ENCODE measurements at regions not wholly inside any gene's neighbourhood (a gene's known extent, or its start where the extent isn't known, plus 50 kb on each side); places are given as distances from the start of the nearest gene placed in this dataset.

DNA sequence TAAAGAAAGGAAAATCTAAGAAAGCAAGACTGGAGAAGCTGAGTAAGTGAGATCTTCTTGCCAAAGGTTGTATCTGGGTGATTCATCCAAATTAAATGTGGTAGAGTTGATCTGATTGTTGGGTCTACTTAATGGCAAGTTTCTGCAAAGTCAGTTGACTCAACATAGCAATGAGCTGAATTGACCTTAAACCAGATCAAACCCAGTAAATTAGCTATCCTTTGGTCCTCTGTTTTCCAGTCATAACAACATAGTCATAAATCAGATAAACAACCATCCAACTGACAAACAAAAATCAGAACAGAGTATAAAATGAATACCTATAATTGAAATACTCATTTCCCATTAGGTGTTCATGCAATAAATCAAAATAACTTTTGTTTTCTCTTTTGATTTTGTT, 142.6 kb upstream of the CFAP20DC start:
- TF ChIP-seq, protein P1, sequence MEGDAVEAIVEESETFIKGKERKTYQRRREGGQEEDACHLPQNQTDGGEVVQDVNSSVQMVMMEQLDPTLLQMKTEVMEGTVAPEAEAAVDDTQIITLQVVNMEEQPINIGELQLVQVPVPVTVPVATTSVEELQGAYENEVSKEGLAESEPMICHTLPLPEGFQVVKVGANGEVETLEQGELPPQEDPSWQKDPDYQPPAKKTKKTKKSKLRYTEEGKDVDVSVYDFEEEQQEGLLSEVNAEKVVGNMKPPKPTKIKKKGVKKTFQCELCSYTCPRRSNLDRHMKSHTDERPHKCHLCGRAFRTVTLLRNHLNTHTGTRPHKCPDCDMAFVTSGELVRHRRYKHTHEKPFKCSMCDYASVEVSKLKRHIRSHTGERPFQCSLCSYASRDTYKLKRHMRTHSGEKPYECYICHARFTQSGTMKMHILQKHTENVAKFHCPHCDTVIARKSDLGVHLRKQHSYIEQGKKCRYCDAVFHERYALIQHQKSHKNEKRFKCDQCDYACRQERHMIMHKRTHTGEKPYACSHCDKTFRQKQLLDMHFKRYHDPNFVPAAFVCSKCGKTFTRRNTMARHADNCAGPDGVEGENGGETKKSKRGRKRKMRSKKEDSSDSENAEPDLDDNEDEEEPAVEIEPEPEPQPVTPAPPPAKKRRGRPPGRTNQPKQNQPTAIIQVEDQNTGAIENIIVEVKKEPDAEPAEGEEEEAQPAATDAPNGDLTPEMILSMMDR (conservative IDR thresholded peaks at IDR 0.05; ENCODE audit: low read depth in 2 of 2) = no peak
- TF ChIP-seq, protein P2, sequence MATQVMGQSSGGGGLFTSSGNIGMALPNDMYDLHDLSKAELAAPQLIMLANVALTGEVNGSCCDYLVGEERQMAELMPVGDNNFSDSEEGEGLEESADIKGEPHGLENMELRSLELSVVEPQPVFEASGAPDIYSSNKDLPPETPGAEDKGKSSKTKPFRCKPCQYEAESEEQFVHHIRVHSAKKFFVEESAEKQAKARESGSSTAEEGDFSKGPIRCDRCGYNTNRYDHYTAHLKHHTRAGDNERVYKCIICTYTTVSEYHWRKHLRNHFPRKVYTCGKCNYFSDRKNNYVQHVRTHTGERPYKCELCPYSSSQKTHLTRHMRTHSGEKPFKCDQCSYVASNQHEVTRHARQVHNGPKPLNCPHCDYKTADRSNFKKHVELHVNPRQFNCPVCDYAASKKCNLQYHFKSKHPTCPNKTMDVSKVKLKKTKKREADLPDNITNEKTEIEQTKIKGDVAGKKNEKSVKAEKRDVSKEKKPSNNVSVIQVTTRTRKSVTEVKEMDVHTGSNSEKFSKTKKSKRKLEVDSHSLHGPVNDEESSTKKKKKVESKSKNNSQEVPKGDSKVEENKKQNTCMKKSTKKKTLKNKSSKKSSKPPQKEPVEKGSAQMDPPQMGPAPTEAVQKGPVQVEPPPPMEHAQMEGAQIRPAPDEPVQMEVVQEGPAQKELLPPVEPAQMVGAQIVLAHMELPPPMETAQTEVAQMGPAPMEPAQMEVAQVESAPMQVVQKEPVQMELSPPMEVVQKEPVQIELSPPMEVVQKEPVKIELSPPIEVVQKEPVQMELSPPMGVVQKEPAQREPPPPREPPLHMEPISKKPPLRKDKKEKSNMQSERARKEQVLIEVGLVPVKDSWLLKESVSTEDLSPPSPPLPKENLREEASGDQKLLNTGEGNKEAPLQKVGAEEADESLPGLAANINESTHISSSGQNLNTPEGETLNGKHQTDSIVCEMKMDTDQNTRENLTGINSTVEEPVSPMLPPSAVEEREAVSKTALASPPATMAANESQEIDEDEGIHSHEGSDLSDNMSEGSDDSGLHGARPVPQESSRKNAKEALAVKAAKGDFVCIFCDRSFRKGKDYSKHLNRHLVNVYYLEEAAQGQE (IDR thresholded peaks at IDR 0.05; ENCODE audit: unreplicated experiment) = no peak
- TF ChIP-seq EZH2 (IDR thresholded peaks at IDR 0.05; ENCODE audit: low read depth, unreplicated experiment) (no peak), EZH2phosphoT487 (IDR thresholded peaks at IDR 0.05; ENCODE audit: unreplicated experiment) (no peak), STAT1 (IDR thresholded peaks at IDR 0.05; ENCODE audit: unreplicated experiment) (no peak), POLR2AphosphoS5 (IDR thresholded peaks at IDR 0.05; ENCODE audit: low read depth) (no peak), CREB1 (CRISPR knock-in tag; IDR thresholded peaks at IDR 0.05; ENCODE audit: low read depth) (no peak), JUNB (IDR thresholded peaks at IDR 0.05; ENCODE audit: unreplicated experiment) (no peak), NANOG (IDR thresholded peaks at IDR 0.05; ENCODE audit: borderline replicate concordance) (no peak), ZNF331 (CRISPR knock-in tag; IDR thresholded peaks at IDR 0.05; ENCODE audit: low read depth) (no peak), ZNF114 (CRISPR knock-in tag; IDR thresholded peaks at IDR 0.05) (no peak)
- TF ChIP-seq, protein P3, sequence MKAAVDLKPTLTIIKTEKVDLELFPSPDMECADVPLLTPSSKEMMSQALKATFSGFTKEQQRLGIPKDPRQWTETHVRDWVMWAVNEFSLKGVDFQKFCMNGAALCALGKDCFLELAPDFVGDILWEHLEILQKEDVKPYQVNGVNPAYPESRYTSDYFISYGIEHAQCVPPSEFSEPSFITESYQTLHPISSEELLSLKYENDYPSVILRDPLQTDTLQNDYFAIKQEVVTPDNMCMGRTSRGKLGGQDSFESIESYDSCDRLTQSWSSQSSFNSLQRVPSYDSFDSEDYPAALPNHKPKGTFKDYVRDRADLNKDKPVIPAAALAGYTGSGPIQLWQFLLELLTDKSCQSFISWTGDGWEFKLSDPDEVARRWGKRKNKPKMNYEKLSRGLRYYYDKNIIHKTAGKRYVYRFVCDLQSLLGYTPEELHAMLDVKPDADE (IDR thresholded peaks at IDR 0.05) = no peak
